Sciatic nerve (tissue), 2 donors: ENCODE measurements at regions not wholly inside any gene's neighbourhood (a gene's known extent, or its start where the extent isn't known, plus 50 kb on each side); places are given as distances from the start of the nearest gene placed in this dataset.
"Not testable (repeated sequence)": the region's sequence is repeated elsewhere in the genome, so short reads cannot be mapped to it uniquely, and the experiment has no call there.

Experiments
- ATAC-seq: fragments of 200-7000 bp; cut with Tn5 transposase; one replicate; pipeline ENCODE4 v1.9.1; 2020; ENCODE audit warnings: mild to moderate bottlenecking, moderate library complexity
- DNase-seq: peaks from one replicate; pipeline ENCODE4 v3.0.0-alpha.2; 2020; ENCODE audit warnings: low spot score
- intact Hi-C: fragments of 100-400 bp; cut with DNase I; formaldehyde crosslinking; loops from one replicate; pipeline ENCODE4 v1.14.2; 2022
- donor health status: DM: no; HTN: no; CAD: no.
- donor health status: DM: no; HTN: no; CAD: no.

GRCh38 chr19:28394725-28395124 is 818.2 kb downstream of the UQCRFS1 start:
- no peak for DNase-seq
- intact Hi-C loops: no loop called here
- ATAC-seq: no peak

DNA sequence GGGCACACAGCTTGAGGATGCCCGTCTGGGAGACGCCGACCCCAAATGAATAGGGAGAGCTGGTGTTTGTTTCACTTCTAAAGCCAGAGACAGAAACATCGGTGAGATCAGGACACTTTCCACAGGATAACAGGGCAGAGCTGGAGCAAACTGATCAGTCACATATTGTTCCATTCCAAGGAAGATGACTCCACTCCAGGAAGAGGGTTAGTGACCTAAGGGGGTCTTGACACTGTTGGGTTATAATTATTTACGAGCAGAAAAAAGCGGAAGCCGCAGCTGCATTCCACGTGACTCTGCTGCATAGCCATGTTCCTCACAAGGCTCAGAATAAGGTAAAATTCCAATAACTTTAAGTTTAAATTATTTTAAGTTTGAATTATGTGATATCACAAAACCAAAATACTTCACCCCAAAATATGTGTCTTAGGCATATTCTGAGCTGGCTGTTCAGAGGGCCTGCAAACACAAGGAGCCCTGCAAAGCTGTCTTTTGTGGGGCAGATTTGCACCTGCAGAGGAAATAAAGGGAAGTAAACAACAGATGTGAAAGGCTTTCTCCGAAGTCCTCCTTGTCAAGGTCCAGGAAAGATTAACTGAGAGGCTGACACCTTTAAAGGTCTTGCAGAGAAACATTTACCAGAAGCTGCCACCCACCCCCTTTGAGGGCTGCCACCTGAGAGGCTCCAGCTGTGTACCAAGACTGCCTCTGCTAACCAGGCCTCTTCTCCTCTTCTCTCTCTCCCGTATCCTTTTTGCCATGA is 819.2 kb downstream of the UQCRFS1 start:
- intact Hi-C loops: no loop called here
- ATAC-seq (no peak), DNase-seq (no peak)

- intact Hi-C loops: no loop called here
- no peak for DNase-seq
- no peak for ATAC-seq
Measured at GRCh38 chr19:28388988-28389387, 824.0 kb downstream of the UQCRFS1 start.

DNA sequence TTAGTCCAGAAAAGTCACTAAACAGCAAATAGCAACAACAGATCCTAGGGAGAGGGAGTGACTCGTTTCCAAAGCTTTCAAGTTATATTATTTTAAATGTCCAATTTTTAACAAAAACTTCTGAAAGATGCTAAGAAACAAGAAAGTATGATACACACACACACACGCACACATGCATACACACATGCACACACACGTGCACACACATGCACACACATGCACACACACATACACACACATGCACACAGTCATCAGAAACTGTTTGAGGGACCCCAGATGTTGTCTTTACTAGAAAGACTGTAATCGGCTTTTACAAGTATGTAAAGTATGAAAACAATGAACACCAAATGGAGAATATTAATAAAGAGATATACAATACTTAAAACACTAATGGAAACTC is 825.4 kb downstream of the UQCRFS1 start:
- DNase-seq (no peak), ATAC-seq (no peak)
- intact Hi-C loops: no loop called here

DNA sequence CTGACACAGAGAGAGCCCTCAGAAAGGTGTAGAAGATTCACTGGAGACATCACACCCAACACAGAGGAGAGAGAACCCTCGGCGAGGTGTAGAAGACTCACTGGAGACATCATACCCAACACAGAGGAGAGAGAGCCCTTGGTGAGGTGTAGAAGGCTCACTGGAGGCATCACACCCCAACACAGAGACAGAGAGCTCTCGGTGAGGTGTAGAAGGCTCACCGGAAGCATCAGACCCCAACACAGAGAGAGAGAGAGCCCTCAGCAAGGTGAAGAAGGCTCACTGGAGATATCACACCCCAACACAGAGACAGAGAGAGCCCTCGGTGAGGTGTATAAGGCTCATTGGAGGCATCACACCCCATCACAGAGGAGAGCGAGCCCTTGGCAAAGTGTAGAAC is 826.5 kb downstream of the UQCRFS1 start:
- intact Hi-C loops: no loop called here
- no peak for DNase-seq
- no peak for ATAC-seq

DNA sequence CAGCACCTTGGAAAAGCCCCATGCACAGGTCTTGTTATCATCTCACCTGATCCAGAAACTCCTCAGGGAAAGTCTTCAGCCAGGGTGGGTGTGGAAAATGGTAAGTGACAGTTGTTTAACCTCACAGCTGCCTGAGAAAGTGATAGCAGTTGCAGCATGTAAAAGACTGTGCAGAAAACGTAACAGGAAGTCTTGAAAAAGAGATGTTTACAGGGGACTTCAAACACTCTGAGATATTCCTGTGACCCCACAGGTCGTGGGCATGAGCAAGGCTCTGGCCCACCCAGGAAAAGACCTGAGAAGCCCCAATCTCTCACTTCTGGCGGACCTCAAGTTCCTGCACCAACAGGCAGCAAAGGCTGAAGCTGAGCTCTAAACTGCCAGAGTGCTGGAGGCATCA is 826.9 kb downstream of the UQCRFS1 start:
- intact Hi-C loops: no loop called here
- ATAC-seq (no peak), DNase-seq (no peak)

- intact Hi-C loops: no loop called here
- ATAC-seq (no peak), DNase-seq (no peak)
Measured at GRCh38 chr19:28377077-28377476, 835.9 kb downstream of the UQCRFS1 start.

DNA sequence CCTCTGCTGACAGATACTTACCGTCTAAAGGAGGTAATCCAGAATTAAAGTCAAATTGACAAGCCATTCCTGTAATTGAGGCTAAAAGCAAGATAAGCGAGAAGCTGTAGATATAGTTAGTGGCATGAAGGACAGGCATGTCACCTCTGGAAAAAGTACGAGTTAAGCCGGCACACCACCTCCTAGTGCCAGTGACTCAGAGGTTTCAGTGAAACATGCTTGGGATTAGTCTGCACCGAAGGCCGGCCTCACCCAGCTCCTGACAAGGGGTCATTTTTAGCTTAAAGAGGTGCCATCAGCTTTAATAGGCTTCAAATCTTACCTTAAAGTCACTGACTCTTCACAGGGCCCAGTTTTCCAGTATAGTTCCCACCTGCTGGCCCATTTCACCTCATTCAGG is 838.0 kb downstream of the UQCRFS1 start:
- ATAC-seq (no peak), DNase-seq (no peak)
- intact Hi-C loops: no loop called here

- intact Hi-C loops: no loop called here
- ATAC-seq (no peak), DNase-seq (no peak)
Measured at GRCh38 chr19:28372576-28373247, 840.2 kb downstream of the UQCRFS1 start.

DNA sequence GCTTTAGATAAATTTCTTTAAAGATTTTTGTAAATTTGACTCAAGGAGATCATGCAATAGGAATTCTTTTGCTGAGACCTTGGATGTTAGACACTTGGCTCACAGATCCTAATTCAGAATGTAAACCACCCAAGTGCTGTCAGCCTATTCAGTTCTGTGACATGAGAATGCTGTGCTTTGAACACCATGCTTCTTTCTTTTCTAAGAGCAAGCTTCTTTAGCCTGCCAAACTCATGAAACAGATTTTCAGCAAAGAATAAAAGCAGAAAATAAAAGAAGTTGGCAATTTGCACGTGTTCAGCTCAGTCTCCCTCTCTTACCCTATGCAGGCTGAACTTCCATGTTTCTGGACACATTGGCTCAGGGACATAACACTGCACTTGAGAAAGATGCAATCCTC is 845.8 kb downstream of the UQCRFS1 start:
- intact Hi-C loops: no loop called here
- no peak for ATAC-seq
- no peak for DNase-seq

DNA sequence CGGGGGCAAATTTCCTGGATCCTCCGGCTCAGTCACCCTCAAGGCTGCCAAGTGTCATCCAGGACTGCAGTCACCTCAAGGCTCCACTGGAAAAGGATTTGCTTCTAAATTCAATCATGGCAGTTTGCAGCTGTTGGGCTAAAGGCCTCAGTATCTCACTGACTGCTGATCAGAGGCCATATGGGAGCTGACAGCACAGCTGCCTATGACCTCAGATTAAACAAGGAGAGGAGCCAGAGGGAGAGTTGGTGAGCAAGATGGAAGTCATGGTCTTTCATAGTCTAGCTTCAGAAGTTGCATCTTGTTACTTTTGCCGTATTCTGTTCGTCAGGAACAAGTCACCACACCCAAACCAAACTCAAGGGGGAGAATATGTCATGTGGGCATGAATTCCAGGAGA is 849.7 kb downstream of the UQCRFS1 start:
- intact Hi-C loops: loop anchor here (2.0 kb wide), 1 partner anchor 76 kb away; no protein-coding TSS in a partner anchor
- ATAC-seq (no peak), DNase-seq (no peak)

DNA sequence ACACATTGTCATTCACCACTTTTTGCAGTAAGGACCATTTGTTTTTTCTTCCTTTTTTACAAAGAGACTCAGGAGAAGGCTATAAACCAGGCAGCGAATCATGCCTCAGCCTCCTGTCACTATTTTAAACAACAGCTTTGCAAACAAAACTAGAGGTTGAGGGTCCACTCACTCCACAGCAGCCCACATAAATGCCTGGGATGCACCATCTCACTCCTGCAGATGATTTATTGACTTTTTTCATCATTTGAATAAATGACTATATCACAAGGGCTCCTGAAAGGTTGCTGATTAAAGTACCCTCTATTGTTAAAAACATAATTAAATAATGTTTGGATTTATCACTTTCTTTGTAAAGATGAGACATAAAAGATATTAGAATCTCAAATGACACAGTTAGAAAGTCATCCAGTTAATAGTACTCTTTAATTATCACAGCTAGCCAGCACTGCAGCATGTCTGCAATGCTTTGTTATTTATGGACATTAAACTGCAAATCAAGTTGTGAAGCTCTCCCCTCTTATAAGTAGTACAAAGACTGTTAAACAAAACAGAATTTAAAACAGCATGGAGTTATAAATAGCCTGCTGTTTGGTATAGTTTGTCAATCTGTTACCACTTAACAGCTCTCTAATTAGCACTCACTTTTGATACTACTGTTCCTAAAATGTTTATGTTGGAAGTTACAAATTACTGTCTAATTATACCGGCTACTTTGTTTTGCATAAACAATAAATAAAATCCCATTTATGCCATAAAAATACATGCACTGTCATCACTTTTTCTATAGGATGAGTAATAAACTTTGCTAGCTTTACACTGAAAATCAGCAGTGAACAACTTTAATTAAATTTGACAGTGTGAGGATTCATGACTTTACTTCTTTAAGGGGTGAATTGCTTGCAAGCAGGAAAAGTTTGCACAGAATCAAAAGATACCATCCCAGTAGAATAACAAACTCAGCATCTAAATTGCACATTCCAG is 853.2 kb downstream of the UQCRFS1 start:
- no peak for ATAC-seq
- no peak for DNase-seq
- intact Hi-C loops: no loop called here

- ATAC-seq (no peak), DNase-seq (no peak)
- intact Hi-C loops: no loop called here
Measured at GRCh38 chr19:28358633-28359032, 854.3 kb downstream of the UQCRFS1 start.

DNA sequence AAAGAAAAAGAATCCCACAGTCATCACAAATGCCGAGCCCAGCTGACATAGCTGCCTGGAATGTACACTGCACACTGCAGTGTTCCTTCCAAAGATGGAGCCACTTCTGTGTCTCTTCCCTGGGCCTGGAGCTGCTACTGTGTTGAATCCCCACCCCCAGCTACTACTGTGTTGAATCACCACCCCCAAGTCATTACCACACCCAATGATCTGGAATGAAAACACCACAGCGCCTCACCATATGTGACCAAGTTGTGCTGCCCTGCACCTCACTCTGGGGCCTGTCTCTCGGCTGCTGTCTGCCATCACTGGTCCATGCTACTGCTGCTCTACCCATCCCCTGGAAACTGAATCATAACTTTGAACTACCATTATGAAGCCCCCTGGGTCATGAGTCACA is 861.2 kb downstream of the UQCRFS1 start:
- ATAC-seq (no peak), DNase-seq (no peak)
- intact Hi-C loops: no loop called here

DNA sequence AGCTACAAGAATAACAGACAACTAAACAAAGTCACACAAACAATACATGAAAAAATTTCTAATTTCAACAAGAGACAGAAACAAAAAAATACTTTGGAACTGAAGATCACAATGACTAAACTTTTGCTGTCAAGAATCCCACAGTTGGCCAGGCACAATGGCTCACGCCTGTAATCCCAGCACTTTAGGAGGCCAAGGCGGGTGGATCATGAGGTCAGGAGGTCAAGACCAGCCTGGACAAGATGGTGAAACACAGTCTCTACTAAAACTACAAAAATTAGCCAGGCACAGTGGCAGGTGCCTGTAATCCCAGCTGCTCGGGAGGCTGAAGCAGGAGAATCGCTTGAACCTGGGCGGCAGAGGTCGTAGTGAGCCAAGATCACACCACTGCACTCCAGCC is 861.6 kb downstream of the UQCRFS1 start:
- DNase-seq, ATAC-seq, intact Hi-C loops: not testable (repeated sequence)

DNA sequence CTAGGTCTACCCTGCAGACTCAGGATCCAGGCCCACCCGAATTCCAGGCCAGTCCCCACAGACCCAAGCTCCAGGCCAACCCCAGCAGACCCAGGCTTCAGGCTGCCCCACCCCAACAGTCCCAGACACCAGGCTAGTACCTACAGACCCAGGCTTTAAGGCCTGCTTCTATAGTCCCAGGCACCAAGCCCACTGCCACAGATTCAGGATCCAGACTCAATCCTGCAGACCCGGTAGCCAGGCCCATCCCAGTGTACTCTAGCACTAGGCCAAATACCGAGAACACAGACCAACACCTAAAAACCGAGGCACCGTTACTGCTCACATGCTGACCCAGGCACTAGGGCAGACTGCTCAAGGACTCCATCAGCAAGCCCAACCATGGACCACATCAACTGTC is 862.3 kb downstream of the UQCRFS1 start:
- ATAC-seq (no peak), DNase-seq (no peak)
- intact Hi-C loops: no loop called here

DNA sequence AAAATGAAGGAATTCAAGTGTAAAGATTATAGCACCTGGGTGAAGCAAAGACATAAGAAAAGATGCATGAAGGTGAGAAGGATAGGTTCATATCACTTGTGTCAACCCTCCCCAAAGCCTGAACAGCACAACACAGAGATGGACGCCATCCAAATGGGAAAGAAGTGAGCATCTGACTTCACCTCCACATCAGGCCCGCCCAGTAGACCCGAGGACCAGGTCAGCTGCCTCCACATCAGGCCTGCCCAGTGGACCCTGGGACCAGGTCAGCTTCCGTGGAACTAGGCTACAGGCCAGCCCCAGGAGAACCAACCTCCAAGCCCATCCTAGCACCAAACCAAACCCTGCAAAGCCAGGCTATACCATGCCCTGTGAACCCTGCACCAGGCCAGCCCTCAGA is 862.9 kb downstream of the UQCRFS1 start:
- intact Hi-C loops: no loop called here
- DNase-seq (no peak), ATAC-seq (no peak)

DNA sequence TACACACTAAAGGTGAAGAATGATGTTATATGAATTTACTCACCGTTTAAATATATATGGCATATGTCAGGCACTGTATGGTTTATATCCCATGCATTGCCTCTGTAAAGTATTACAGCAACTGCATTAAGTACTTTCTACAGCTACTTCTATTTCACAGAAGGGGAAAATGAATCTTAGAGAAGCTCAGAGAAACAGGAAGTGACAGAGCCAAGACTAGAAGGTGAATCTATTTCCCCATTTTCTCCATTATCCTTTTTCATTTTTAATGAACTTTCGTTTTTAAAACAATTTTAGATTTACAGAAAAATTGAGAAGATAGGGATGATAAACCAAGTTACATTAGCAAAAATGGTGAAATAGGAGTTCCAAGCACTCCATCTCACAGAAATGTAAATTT is 863.3 kb downstream of the UQCRFS1 start:
- intact Hi-C loops: no loop called here
- ATAC-seq: no peak
- no peak for DNase-seq

- intact Hi-C loops: no loop called here
- DNase-seq (no peak), ATAC-seq (no peak)
Measured at GRCh38 chr19:28345811-28346210, 867.1 kb downstream of the UQCRFS1 start.
